HCT116 (cell line): ENCODE measurements at regions not wholly inside any gene's neighbourhood (a gene's known extent, or its start where the extent isn't known, plus 50 kb on each side); places are given as distances from the start of the nearest gene placed in this dataset.

Source experiments
- ATAC-seq: fragments of 200-7000 bp; cut with Tn5 transposase; 2 replicates; pipeline ENCODE4 v1.9.1; 2020; ENCODE audit warnings: mild to moderate bottlenecking, moderate library complexity
- BruUV-seq: library from RNA; stranded (reverse); fragments of 400-500 nt; replicated peaks from 2 replicates; lab custom pipeline; 2021; lab: Mats Ljungman, UMichigan
- CTCF ChIA-PET: fragments of 300-600 bp; sonication (Branson Sonifier 250); formaldehyde crosslinking; loops from one replicate; lab custom pipeline; 2021; ENCODE audit warnings: antibody characterized with exemption; lab: Charles Lee
- POLR2A ChIA-PET: fragments of 300-600, 350-600 bp; sonication (Branson Sonifier 250); formaldehyde crosslinking; loops from one replicate; lab custom pipeline; 2021; ENCODE audit warnings: antibody characterized with exemption; lab: Charles Lee
- RAD21 ChIA-PET, 2 experiments: fragments of 300-600 bp; sonication (Branson Sonifier 250); formaldehyde crosslinking; loops; one replicate each; lab custom pipeline; 2023; ENCODE audit warnings: low total read pairs in 2 of 2; ENCODE audit not compliant: uncharacterized antibody in 2 of 2, unreplicated experiment in 2 of 2, low non-redundant PET in 1 of 2; lab: Charles Lee
- DNase-seq: peaks from one replicate; pipeline ENCODE4 v3.0.0-alpha.2; 2010; ENCODE audit warnings: low read depth, low spot score
- H2AFZ ChIP-seq: fragments of 200-600 bp; shearing (Covaris generic), sonication (generic); 2 replicates; pipeline ENCODE4 v1.6.1; 2017; ENCODE audit warnings: low read depth, mixed run types, mixed read lengths, antibody characterized with exemption, low read length; ENCODE audit not compliant: poor library complexity, severe bottlenecking
- H3K27ac ChIP-seq: 2 replicates; pipeline ENCODE4 v1.5.1; 2012; ENCODE audit warnings: low read depth, low read length
- H3K27me3 ChIP-seq: fragments of 200-600 bp; sonication (generic); 2 replicates; pipeline ENCODE4 v1.6.1; 2016; ENCODE audit warnings: mixed run types, low read length, mixed read lengths; ENCODE audit not compliant: insufficient read depth
- H3K36me3 ChIP-seq, 2 experiments: fragments of 200-500 bp in 1 of 2; fragments of 200-600 bp in 1 of 2; sonication (Bioruptor generic) in 1 of 2; sonication (generic) in 1 of 2; 2 replicates each; pipeline versions ENCODE4 v1.5.1 to v1.6.1; 2014 to 2016; ENCODE audit warnings: low read length in 2 of 2, inconsistent platforms in 1 of 2, mixed read lengths in 1 of 2, mixed run types in 1 of 2; ENCODE audit not compliant: insufficient read depth in 2 of 2, control insufficient read depth in 1 of 2
- H3K4me1 ChIP-seq, 2 experiments: fragments of 200-600 bp in 1 of 2; sonication (generic) in 1 of 2; 2 replicates each; pipeline versions ENCODE4 v1.5.1 to v1.6.1; 2012 to 2017; ENCODE audit warnings: low read length in 2 of 2, inconsistent platforms in 1 of 2, mild to moderate bottlenecking in 1 of 2, mixed read lengths in 1 of 2, mixed run types in 1 of 2, moderate library complexity in 1 of 2; ENCODE audit not compliant: insufficient read depth in 2 of 2, control insufficient read depth in 1 of 2
- H3K4me2 ChIP-seq: fragments of 200-600 bp; sonication (generic); 2 replicates; pipeline ENCODE4 v1.6.1; 2017; ENCODE audit warnings: mixed run types, low read length, mixed read lengths
- H3K4me3 ChIP-seq, 2 experiments: fragments of 200-600 bp in 1 of 2; sonication (generic) in 1 of 2; replicated peaks in 1 of 2; 2 replicates each; pipeline ENCODE4 v1.5.1; 2011 to 2016; ENCODE audit warnings: low read length in 2 of 2, control low read depth in 1 of 2, low read depth in 1 of 2, mild to moderate bottlenecking in 1 of 2, mixed read lengths in 1 of 2, mixed run types in 1 of 2
- H3K79me2 ChIP-seq: fragments of 200-600 bp; sonication (generic); 2 replicates; pipeline ENCODE4 v1.6.1; 2017; ENCODE audit warnings: mild to moderate bottlenecking, mixed run types, low read length, moderate library complexity, mixed read lengths; ENCODE audit not compliant: insufficient read depth
- H3K9ac ChIP-seq: fragments of 200-600 bp; sonication (generic); 2 replicates; pipeline ENCODE4 v1.6.1; 2016; ENCODE audit warnings: low read length, mixed read lengths
- H3K9me2 ChIP-seq: fragments of 200-600 bp; sonication (generic), shearing (Covaris generic); 2 replicates; pipeline ENCODE4 v1.6.1; 2017; ENCODE audit warnings: mixed run types, mild to moderate bottlenecking, moderate library complexity; ENCODE audit not compliant: insufficient read depth
- H3K9me3 ChIP-seq, 2 experiments: fragments of 200-500 bp in 1 of 2; fragments of 200-600 bp in 1 of 2; sonication (Bioruptor generic) in 1 of 2; sonication (generic) in 1 of 2; 2 replicates each; pipeline ENCODE4 v1.6.1; 2014 to 2017; ENCODE audit warnings: low read length in 2 of 2, mixed read lengths in 2 of 2, inconsistent platforms in 1 of 2, low read depth in 1 of 2, mild to moderate bottlenecking in 1 of 2, mixed run types in 1 of 2, moderate library complexity in 1 of 2; ENCODE audit not compliant: control insufficient read depth in 1 of 2, insufficient read depth in 1 of 2
- H4K20me1 ChIP-seq: fragments of 200-600 bp; sonication (generic), shearing (Covaris generic); 2 replicates; pipeline ENCODE4 v1.6.1; 2017; ENCODE audit warnings: mixed run types, mild to moderate bottlenecking, moderate library complexity; ENCODE audit not compliant: insufficient read depth
- CEBPB ChIP-seq: IDR thresholded peaks from 2 replicates; pipeline ENCODE4 v1.6.1; 2012; ENCODE audit warnings: low read depth
- EZH2phosphoT487 ChIP-seq: fragments of 200-600 bp; IDR thresholded peaks from 2 replicates; pipeline ENCODE4 v1.6.1; 2018; ENCODE audit warnings: antibody characterized with exemption, borderline replicate concordance
- FOSL1 ChIP-seq: IDR thresholded peaks from 2 replicates; pipeline ENCODE4 v1.6.1; 2012; ENCODE audit warnings: low read depth
- MAX ChIP-seq: IDR thresholded peaks from 2 replicates; pipeline ENCODE4 v1.6.1; 2012
- REST ChIP-seq: IDR thresholded peaks from 2 replicates; pipeline ENCODE4 v1.6.1; 2012; ENCODE audit warnings: low read depth
- intact Hi-C: fragments of 100-400 bp; cut with micrococcal nuclease; formaldehyde crosslinking; loops from 2 replicates; pipeline ENCODE4 v1.10.0; 2022
- TF ChIP-seq, protein P1 (sequence below), 3 experiments: fragments of 200-600 bp in 1 of 3; sonication (generic) in 1 of 3; IDR thresholded peaks in 2 of 3; conservative IDR thresholded peaks in 1 of 3; 2 replicates each; pipeline ENCODE4 v1.5.1; 2012 to 2017; ENCODE audit warnings: low read depth in 2 of 3, low read length in 2 of 3, antibody characterized with exemption in 1 of 3, borderline replicate concordance in 1 of 3, control low read depth in 1 of 3, mild to moderate bottlenecking in 1 of 3, mixed read lengths in 1 of 3, mixed run types in 1 of 3, moderate library complexity in 1 of 3; ENCODE audit not compliant: insufficient read depth in 1 of 3

DNA sequence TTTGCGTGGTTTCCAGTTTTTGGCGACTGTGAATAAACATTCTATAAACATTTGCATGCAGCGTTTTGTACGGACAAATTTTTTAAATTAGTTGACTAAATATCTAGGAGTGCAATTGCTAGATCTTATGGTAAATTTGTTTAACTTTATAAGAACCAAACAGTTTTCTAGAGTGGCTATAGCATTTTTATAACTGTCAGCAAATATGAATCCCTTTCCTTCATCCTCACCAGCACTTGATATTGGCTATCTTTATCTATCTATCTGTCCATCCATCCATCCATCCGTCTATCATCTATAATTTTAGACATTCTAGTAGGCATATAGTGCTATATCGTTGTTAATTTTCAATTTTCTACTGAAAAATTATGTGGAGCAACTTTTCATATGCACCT is 158.4 kb upstream of the CHRNA7 start (continued):
- TF ChIP-seq, protein P1, sequence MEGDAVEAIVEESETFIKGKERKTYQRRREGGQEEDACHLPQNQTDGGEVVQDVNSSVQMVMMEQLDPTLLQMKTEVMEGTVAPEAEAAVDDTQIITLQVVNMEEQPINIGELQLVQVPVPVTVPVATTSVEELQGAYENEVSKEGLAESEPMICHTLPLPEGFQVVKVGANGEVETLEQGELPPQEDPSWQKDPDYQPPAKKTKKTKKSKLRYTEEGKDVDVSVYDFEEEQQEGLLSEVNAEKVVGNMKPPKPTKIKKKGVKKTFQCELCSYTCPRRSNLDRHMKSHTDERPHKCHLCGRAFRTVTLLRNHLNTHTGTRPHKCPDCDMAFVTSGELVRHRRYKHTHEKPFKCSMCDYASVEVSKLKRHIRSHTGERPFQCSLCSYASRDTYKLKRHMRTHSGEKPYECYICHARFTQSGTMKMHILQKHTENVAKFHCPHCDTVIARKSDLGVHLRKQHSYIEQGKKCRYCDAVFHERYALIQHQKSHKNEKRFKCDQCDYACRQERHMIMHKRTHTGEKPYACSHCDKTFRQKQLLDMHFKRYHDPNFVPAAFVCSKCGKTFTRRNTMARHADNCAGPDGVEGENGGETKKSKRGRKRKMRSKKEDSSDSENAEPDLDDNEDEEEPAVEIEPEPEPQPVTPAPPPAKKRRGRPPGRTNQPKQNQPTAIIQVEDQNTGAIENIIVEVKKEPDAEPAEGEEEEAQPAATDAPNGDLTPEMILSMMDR (IDR thresholded peaks at IDR 0.05 in 2 of 3, conservative IDR thresholded peaks at IDR 0.05 in 1 of 3; ENCODE audit: borderline replicate concordance in 1 of 3, insufficient read depth in 1 of 3, low read depth in 2 of 3, low read length in 2 of 3): no peak
- no peak for TF ChIP-seq REST
- TF ChIP-seq EZH2phosphoT487: no peak
- no peak for TF ChIP-seq CEBPB
- TF ChIP-seq FOSL1: no peak

DNA sequence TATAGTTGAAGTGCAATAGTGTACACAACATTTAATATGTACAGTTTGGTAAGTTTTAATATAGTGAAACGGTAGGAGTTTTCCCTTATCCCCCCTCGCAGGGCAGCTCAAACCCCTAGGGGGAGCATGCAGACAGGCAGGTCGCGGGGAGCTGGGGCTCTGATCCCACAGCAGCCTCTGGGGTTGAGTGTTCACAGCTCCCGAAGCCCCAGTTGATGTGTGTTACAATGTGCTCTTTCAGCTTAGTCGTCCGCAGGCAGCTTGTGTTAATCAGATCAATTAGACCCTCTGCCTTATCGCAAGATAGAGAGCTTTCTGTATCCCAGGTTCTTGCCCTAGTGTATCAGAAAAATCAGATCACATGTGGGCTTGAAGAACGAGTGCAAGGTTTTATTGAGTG is 143.1 kb upstream of the CHRNA7 start:
- ChIA-PET CTCF (interaction anchor here (1.0 to 1.4 kb wide), 2 partner anchors 19 to 27 kb away, joined by 3 to 4 read pairs; no protein-coding TSS in a partner anchor), RAD21 (no interaction called here), POLR2A (no interaction called here)
- no TSS peak for BruUV-seq
- ATAC-seq: peak; percentile 52; the same call in 1 of the 2 replicates
- TF ChIP-seq, protein P1 (IDR thresholded peaks at IDR 0.05 in 2 of 3, conservative IDR thresholded peaks at IDR 0.05 in 1 of 3; ENCODE audit: borderline replicate concordance in 1 of 3, insufficient read depth in 1 of 3, low read depth in 2 of 3, low read length in 2 of 3): peak in 2 of 3 experiments; percentile 37 to 48; a peak in 3 of 6 replicates
- TF ChIP-seq MAX: no peak
- Histone ChIP-seq H3K9me2 (no peaks in the 10 kb centered on the region), H3K9ac (no peak overlapping the region), H3K36me3 (no peaks in the 10 kb centered on the region), H2AFZ (no peak overlapping the region), H3K4me1 (no peaks in the 10 kb centered on the region), H3K27me3 (no peaks in the 10 kb centered on the region), H3K27ac (no peak overlapping the region), H3K4me2 (no peak overlapping the region), H3K79me2 (no peaks in the 10 kb centered on the region), H3K9me3 (no peaks in the 10 kb centered on the region), H3K4me3 (no peak overlapping the region), H4K20me1 (no peaks in the 10 kb centered on the region)
- intact Hi-C loops: no loop called here
- DNase-seq: no peak
